Non-pigmented ciliary epithelial cell (primary cell): ENCODE measurements at regions not wholly inside any gene's neighbourhood (a gene's known extent, or its start where the extent isn't known, plus 50 kb on each side); places are given as distances from the start of the nearest gene placed in this dataset.

ENCODE experiments used
- DNase-seq: peaks from one replicate; pipeline ENCODE4 v3.0.0-alpha.2; 2010; ENCODE audit warnings: low read depth

DNA sequence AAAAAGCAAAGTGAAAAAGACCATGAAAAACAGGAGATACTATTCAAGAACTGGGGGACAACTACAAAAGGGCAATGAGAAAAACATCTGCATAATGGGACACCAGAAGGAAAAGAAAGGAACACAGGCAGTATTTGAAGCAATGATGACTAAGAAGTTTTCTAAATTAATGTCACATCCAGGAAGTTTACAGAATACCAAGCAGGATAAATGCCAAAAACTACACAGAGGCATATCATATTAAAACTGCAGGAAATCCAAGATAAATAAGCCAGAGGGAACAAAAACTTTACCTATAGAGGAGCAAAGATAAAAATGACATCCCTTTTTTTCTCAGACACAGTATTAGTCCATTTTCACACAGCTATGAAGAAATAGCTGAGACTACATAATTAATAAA is 193.0 kb downstream of the ERMARD start:
- no peak for DNase-seq

GRCh38 chr6:169944061-169944337 is 192.6 kb downstream of the ERMARD start:
- DNase-seq = no peak

GRCh38 chr6:169943241-169944060 is 192.0 kb downstream of the ERMARD start:
- no peak for DNase-seq

- no peak for DNase-seq
Observed at GRCh38 chr6:169942173-169942572, 190.8 kb downstream of the ERMARD start.

- DNase-seq = no peak
Observed at GRCh38 chr6:169940481-169941271, 189.3 kb downstream of the ERMARD start.

DNA sequence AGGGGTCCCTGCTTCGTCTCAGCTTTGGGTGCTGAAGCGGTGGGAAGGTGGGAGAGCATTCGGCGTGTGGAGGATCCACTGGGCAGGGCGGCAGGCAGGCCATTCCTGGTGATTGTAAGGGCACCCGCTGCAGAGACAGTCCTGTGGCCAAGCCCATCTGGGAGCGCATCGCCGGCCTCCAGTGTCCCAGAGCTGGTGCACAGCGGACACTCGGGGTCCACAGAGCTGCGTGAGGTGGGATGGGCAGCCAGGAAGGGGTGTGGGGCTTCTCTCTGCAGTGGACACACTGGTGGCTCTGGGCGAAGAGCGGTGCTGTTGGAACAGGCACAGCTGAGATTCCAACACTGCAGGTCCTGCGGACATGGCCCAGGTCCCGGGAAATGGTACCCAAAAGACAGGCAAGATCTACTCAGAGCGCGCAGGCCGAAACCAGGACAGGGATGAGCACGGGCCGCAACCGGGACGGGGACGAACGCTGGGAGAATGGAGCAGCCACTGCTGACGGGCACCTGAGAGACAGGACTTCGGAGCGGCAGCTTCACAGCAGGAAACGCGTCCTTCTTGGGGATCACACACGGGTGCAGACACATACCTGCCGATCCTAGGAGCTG is 188.2 kb downstream of the ERMARD start:
- DNase-seq = no peak

DNA sequence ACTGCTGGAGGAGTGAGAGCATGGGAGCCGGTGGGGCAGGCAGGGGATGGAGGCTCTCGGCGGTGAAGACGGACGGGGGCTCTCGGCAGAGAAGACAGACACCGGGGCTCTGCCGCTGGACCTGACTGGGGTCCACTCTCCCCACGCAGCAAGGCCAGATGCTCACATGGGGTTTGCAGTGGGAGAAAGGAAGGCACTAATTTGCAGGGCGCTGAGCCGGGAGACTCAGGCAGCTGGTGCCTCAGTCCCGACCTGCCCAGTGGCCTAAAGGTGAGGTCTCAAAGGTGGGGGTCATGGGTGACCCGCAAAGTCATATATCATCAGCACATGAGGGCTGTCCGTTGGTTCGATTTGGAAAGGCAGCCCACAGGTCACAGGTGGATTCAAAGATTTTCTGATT is 187.3 kb downstream of the ERMARD start:
- no peak for DNase-seq

DNA sequence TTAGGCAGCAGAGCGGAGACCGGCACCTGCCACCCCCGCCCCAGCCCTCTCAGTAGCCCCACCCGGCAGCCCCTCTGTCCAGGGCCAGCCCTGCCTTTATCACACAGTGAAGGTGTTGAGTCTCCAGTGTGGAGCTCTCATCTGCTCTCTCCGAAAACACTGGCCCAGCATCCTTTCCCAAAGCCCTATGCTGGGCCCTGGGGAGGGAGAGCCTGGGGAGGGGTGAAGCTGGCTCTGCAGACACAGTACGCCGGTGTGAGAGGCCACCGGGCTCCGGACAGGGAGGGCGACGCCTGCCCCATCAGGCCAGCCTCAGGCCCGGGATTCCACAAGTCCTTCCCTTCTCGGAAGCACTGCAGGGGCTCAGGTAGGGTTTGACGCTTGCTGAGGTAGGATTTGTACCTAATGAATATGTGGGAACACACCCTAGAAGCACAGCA is 186.9 kb downstream of the ERMARD start:
- no peak for DNase-seq

DNA sequence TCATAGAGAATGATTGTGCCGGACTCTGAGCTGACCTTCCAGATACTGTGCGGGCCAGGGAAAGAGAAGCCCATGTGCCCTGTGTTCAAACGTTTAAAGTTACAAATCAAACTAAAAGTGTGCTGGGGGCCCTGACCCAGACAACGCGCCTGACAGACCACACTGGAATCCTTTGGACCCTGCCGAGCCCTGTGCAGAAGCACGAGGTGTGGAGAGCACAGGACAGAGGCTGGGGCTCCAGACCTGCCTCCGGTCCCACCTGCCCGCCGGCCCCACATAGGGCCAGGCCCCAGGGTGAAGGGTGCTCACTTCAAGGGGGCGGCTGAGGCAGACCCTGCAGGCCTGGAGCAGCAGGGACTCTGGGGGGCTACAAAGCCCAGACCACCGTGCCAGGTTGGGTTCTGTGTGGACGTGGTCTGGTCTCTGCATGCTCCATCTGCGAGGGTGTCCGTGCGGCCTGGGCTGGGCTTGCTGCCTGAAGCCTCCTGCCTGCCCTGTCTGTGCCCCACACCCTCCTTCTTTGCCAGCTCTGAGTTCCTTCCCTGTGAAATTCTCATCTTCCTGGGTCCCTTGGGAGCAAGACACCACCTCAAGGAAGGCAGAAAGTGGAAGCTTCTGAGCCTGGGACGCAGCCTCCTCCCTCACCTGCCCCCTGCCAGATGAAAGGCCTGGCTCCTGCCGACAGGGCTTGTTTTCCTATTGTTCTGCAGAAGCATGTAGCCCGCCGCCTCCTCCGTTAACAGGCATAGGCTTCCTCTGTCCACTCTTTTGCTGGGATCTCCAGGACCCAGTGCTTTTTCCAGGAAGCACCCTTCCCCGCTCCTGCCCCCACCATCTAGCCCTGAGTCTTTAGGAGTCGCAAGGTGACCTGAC is 186.2 kb downstream of the ERMARD start:
- no peak for DNase-seq

GRCh38 chr6:169936355-169936975 is 185.0 kb downstream of the ERMARD start:
- DNase-seq = no peak

DNA sequence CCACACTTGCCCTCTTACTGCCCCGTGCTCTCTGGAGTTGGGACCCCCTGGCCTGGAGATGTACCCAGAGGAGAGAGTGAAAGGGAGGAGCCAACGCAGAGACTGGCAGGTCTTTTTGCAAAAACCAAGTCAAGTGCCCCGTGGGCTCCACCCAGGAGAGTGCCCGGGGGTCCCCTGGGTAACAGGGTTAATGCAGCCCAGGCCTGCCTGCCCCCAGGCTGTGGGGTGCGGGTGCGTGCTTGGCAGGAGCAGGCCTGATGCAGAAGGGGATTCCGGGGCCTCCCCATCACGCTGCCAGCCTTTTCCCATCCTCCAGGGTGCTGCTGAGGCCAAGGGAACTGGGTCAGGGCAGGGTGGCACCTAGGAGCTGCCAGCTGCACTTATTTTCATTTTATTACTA is 184.4 kb downstream of the ERMARD start:
- DNase-seq = no peak

GRCh38 chr6:169935348-169935718 is 183.9 kb downstream of the ERMARD start:
- DNase-seq = no peak

DNA sequence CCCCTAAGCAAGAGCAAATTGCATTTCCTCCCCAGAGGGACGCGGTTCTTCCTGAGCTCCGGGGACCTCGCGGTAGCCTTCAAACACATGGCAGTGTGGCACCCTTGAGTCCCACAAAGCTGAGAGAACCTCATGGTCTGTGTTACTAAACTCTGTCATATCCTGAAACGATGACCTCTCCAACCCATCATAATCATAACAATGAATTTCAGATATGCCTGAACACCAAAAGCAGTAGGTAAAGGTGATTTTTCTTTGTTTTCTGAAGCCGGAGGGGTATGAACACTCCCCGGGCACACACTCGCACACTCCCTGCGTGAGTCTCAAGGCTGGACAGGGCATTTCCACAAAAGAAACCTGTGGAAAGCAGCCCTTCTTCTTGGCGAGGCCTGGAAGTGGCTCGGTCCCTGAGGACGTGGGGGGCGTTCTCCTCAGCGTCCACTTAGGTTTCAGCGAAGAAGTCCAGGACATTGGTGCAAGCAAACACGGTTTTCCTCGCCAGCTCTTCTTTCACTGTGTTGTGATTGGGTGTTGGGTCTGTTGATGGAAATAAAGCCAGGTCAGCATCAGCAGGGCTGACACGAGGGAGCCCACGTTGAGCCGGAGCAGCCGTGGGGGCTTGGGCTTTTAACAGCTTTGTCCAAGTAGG is 183.4 kb downstream of the ERMARD start:
- DNase-seq = no peak

DNA sequence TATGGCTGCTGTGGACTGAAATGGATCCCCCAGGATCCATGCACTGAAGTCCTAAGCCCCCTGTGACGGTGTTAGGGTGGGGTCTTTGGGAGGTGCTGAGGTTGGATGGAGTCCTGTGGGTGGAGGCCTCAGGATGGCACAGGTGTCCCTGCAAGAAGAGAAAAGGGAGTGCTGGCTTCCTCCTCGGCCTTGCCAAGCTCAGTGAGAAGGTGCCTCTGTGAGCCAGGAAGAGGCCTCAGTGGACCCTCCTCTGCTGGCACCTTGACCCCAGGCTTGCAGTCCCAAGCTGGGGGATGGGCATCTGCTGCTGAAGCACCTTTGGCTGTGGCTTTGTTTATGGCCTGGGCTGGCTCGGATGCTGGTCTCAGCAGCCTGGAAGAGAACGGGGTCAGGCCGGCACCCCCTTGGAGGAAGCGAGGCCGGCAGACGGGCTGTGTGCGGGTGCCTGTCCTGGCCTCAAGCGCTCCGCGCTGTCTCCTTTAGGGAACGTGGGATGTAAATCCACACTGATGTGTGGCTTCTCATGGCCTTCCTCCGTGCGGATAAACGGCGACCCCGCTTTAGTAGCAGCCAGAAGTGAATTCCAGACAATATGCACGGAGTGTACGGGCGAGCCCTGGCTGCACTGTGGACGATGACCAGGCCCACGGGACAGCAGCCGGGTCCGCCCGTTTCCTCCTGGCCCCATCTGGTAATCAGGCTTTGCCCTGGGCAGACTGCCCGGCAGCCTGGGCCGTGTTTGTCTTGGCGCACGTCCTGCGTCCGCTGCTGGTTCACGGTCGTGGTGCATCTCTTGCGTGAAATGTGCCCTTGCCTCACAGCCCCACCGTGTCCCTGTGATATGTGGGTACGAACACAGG is 182.6 kb downstream of the ERMARD start:
- DNase-seq = no peak

- no peak for DNase-seq
Observed at GRCh38 chr6:169933251-169933821, 181.9 kb downstream of the ERMARD start.

GRCh38 chr6:169932491-169932890 is 181.1 kb downstream of the ERMARD start:
- DNase-seq = no peak

DNA sequence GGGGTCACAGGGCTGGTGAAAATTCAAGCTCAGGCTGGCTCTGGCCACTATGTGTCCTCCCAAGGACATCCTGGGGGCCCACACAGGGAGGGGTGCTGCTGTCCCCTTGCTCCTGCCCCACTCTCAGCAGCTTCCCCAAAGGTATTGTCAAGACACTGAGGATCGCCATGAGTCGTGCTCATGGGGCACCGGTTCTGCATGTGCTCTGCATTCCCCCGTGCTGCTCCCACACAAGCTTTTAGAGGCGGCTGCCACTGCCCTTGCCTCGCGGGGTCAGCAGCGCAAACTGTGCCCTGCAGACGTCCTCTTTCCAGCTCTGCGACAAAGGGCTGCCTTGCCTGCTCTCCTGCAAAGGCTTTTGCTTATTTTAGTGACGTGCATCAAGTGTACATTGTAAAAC is 179.8 kb downstream of the ERMARD start:
- DNase-seq = no peak

DNA sequence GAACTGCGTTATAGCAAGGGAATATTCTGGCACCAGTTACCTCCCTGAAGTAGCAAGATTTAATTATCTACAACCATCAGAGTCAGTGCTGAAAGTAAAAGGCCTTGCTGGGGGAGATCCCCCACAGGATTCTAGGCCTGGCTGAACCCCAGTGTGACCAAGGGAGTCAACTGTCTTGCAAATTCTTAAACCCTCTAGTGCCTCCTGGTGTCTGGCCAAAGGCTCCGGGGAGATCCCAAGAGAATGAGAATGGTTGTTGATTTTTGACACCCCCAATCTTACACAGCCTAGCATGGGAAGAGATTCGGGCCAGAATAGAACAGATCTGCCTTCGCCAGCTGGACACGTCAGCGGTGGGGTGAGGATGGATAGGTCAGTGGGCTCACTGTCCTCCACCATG is 179.4 kb downstream of the ERMARD start:
- no peak for DNase-seq

DNA sequence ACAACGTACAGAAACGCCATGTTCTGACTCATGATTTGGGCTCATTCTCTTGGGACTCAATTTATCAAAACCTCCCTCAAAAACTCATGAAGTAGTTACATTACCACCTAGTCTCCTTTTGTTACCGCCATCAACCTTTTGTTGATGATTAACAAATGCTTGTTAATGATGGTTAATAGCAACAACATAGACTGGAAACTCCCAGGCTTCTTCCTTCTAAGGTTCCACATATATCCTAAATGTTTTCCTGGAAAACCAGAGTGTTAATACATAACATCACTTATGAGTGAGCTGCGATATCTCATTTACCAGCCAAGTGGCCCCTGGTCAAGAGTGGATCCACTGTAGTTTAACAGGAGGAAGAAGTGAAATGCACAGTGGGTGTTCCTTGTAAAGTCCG is 176.3 kb downstream of the ERMARD start:
- no peak for DNase-seq
